Loucy (cell line): ENCODE measurements at regions not wholly inside any gene's neighbourhood (a gene's known extent, or its start where the extent isn't known, plus 50 kb on each side); places are given as distances from the start of the nearest gene placed in this dataset.

ENCODE experiments used
- EZH2phosphoT487 ChIP-seq: fragments of 200-600 bp; IDR thresholded peaks from 2 replicates; pipeline ENCODE4 v1.6.1; 2018; ENCODE audit warnings: antibody characterized with exemption, mild to moderate bottlenecking, moderate library complexity, borderline replicate concordance
- TF ChIP-seq, protein P1 (sequence below): fragments of 200-600 bp; sonication (generic); conservative IDR thresholded peaks from 2 replicates; pipeline ENCODE4 v1.5.1; 2014; ENCODE audit warnings: mild to moderate bottlenecking, antibody characterized with exemption, low read length

GRCh38 chr5:164048359-164048926 lies 543.0 kb downstream of the MAT2B start:
- TF ChIP-seq, protein P1, sequence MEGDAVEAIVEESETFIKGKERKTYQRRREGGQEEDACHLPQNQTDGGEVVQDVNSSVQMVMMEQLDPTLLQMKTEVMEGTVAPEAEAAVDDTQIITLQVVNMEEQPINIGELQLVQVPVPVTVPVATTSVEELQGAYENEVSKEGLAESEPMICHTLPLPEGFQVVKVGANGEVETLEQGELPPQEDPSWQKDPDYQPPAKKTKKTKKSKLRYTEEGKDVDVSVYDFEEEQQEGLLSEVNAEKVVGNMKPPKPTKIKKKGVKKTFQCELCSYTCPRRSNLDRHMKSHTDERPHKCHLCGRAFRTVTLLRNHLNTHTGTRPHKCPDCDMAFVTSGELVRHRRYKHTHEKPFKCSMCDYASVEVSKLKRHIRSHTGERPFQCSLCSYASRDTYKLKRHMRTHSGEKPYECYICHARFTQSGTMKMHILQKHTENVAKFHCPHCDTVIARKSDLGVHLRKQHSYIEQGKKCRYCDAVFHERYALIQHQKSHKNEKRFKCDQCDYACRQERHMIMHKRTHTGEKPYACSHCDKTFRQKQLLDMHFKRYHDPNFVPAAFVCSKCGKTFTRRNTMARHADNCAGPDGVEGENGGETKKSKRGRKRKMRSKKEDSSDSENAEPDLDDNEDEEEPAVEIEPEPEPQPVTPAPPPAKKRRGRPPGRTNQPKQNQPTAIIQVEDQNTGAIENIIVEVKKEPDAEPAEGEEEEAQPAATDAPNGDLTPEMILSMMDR, result no peak
- no peak for TF ChIP-seq EZH2phosphoT487
